GM21381 (cell line): ENCODE measurements at regions not wholly inside any gene's neighbourhood (a gene's known extent, or its start where the extent isn't known, plus 50 kb on each side); places are given as distances from the start of the nearest gene placed in this dataset.
"Not testable (repeated sequence)": the region's sequence is repeated elsewhere in the genome, so short reads cannot be mapped to it uniquely, and the experiment has no call there.

Experiments used
- ATAC-seq: cut with Tn5 transposase; IDR thresholded peaks from one replicate; pipeline ENCODE4 v1.9.1; 2021; ENCODE audit warnings: mild to moderate bottlenecking, moderate library complexity; ENCODE audit not compliant: unreplicated experiment

DNA sequence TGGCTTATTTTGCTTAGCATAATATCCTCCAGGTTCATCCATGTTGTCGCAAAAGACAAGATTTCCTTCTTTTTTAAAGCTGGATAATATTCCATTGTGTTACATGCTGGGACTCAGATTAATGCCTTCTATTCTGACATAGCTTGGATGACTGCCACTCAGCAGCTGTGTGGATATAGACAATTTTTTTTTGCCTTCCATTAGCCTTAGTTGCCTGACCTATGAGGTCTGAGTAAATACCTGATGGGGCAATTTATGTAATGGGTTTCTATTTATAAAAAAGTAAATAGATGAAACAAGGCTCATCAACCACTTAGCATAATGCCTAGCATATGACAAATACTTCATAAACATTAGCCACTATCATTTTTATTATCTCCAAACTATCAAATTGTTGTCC lies 515.4 kb downstream of the ZNF674 start:
- no peak for ATAC-seq

DNA sequence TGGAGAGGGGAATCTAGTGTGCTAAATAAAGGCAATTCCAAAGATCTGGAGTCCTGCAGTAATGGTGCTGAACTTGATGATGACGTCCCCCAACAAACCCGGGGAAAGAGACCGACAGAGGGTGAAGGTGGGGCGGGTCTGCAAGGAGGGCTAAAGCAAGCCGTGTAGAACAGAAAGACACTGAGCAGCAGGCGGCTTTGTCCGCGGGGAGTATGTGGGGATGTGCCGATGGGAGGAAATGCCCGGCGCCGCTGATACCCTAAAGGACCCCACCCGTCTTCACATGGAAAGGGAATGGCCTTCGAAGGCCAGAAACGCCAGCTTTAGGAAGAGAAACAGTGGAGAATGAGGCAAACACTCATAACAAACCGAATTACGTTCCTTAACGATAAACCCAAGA lies 528.9 kb downstream of the ZNF674 start:
- no peak for ATAC-seq

DNA sequence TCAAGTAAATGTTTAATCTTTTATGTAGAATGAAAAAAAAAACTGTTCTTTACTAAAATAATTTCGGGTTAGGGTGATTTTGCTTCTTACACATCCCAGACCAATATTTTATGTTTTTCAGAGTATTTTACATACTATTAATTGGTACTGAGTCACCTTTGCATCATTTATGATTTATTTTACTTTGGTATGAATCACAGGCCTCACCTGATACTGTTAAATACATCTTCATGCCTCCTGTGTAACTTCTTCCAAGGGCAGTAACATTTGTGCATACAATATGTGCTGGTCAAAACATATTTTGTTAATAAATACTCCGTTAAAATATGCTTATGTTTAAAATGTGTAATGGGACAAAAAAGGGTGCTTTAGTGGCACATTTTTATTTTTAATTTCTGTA lies 529.6 kb downstream of the ZNF674 start:
- no peak for ATAC-seq

DNA sequence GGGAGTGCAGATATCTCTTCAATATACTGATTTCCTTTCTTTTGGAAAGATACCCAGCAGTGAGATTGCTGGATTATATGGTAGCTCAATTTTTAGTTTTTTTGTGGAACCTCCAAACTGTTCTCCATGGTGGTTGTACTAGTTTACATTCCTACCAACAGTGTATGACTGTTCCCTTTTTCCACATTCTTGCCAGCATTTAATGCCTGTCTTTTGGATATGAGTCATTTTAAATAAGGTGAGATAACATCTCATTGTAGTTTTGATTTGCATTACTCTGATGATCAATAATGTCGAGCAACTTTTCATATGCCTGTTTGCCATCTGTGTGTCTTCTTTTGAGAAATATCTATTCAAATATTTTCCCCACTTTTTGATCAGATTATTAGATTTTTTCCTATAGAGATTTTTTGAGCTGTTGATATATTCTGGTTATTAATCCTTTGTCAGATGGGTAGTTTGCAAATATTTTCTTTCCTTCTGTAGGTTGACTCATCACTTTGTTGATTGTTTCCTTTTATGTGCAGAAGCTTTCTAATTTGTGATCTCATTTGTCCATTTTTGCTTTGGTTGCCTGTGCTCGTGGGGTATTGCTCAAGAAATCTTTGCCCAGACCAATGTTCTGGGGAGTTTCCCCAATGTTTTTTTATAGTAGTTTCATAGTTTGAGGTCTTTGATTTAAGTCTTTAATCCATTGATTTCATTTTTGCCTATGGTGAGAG lies 552.7 kb downstream of the ZNF674 start:
- no peak for ATAC-seq

DNA sequence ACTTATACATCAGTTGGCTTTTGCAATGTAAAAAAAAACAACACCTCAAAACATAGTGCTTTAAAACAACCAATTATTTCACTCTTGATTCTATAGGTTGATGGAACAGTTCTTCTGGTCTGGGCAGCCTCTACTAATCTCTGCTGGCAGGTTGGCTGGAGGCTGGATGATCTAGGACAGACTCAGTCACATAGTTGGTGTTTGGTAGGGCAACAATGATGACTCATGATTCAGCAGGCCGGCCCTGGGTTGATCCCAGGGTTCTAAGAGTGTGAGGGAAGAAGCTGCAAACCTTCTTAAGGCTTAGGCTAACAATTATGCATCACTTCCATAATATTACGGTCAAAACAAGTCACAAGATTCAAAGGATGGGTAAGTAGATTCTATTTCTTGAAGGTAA lies 558.2 kb downstream of the ZNF674 start:
- no peak for ATAC-seq

DNA sequence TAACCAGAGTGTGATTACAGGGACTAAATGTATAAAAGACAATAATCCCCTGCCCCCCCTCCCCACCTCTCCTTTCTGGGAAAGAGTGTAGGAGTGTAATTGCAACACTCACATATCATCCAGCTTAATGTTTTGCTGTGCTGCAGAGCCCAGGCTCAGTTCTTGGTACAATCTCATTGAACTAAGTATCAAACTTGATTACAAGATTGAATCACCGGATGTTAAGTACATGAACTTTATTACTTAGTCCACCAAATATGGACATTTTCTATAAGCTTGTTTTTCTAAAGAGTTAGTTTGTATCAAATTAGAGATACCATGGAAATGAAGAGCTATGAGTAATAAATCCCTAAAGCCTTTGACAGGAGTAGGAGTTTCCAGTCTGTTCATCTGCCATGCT lies 559.1 kb downstream of the ZNF674 start:
- ATAC-seq = no peak

DNA sequence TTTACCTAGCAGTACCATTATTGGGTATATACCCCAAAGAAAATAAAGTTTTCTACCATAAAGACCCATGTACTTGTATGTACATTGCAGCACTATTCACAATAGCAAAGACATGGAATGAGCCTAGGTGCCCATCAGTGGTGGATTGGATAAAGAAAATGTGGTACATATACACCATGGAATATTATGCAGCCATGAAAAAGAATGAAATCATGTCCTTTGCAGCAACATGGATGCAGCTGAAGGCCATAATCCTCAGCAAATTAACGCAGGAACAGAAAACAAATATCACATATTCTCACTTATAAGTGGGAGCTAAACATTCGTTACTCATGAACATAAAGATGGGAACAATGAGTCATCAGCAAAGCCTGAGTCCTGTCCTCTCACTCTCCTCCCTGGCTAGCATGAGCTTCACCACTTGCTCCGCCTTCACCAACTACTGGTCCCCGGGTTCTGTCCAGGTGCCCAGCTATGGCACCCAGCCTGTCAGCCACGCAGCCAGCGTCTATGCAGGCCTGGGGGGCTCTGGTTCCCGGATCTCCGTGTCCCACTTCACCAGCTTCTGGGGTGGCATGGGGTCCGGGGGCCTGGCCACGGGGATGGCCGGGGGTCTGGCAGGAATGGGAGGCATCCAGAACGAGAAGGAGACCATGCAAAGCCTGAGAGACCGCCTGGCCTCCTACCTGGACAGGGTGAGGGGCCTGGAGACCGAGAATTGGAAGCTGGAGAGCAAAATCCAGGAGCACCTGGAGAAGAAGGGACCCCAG lies 562.1 kb downstream of the ZNF674 start:
- ATAC-seq = not testable (repeated sequence)

DNA sequence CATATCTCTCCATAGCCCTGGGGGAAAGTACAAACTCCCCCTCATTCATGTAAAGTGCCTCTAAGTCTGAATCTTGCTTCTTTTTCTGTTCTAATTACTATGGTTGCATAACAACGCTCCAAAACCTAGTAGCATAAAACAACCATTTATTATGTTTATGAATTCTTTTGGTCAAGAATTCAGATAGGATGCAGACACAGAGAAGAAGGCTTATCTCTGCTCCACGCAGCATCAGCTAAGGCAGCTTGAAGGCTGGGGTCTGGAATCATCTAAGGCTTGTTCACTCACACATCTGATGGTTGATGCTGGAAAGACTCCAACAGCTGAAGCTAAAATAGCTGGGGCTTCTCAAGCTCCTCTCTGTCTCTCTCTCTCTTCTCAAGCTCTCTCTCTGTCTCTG lies 564.5 kb downstream of the ZNF674 start:
- ATAC-seq = no peak

DNA sequence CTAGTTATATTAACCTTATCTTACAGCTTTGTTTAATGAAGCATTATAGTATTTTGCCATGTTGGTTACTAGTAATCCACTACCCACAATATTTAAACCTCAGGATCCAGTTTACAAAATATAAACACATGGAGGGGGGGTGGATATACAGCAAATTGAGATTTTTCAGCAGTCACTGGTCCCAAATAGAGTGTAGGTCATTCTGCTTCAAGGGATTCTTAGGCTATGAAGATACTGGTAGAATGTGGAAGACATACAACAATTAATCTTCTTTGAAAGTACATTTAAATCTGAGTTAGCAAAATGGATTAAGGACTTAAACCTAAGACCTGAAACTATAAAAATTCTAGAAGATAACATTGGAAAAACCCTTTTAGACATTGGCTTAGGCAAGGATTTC lies 569.6 kb downstream of the ZNF674 start:
- no peak for ATAC-seq

DNA sequence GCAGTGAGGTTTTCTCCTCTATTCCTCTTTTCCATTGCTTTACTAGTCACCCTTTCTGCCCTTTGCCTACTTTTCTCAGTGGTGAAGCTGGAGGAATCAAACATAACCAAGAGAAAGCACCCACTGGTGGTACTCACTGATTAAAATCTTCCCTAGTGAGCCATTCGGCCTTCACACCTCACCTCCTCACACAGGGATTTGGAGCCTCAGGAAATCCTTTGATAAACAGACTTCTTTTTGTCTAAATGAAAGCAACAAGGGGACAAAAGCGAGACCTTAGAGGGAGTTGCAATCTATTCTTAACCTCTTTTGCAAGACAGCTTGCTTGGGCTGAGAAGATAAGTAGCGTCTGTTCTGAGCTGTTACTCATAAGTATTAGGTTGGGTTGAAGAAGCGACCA lies 572.6 kb downstream of the ZNF674 start:
- ATAC-seq = no peak

DNA sequence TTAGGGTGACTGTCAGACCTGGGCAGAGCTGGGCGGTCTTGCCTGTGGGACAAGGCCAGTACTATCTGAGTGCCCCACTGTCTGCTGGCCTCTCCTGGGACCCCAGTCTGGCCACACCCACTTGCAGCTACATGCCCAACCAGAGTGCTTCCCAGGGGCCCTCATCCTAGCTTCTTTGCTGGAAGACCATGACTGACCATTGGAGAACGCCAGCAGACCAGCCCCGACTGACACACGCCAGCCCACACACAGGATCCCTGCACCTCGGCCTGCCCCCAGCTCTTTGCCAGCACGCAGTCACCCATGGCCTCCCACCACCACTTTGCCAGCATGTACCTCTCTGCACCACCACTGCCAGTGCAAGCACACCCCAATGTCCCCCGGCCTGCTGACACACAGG lies 585.7 kb downstream of the ZNF674 start:
- no peak for ATAC-seq

DNA sequence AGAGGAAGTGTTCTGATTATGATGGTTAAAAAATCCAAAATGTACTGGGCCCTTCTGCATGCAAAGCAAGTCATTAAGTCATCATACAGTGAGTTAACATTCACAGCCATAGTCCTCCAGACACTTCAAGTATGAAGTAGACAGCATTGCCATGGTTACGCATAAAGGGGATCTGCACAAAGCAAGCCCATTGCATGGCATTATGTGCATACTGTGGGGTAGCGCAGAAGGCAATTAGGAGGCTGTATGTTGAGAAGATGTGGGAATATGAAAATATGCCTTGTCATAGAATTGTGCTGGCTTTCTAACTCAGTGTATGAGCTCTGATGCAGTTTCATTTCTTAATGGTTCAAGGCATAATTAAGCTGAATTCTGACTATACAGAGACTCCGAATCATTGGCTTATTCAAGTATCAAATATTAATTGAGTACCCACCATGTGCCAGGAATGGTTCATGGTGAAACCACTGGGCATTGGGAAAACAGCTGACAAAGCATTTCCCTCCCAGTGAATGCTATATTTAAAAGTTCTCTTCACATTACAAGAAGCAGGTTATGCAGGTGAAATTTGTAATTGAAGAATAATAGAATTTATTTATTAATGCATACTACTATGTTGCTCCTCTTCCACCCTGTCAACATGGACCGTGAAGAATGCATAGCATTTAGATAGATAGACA lies 588.9 kb downstream of the ZNF674 start:
- ATAC-seq = no peak

DNA sequence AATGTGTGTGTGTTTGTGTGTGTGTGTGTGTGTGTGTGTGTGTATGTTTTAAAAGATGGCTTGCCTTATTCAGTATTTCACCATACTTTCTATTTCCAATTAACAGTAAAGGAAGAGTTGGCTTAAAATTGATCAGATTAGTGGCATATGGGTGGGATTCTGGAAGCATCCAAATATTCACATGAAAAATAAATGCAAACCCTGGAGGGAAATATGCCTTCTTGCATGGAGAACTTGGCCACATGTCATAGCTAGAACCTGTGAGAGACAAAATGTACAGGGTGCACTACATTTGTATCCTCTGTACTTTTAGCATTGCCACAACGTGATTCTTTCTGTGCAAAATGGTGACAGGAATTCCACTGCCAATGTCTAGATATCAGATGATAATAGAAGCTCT lies 589.6 kb downstream of the ZNF674 start:
- no peak for ATAC-seq

DNA sequence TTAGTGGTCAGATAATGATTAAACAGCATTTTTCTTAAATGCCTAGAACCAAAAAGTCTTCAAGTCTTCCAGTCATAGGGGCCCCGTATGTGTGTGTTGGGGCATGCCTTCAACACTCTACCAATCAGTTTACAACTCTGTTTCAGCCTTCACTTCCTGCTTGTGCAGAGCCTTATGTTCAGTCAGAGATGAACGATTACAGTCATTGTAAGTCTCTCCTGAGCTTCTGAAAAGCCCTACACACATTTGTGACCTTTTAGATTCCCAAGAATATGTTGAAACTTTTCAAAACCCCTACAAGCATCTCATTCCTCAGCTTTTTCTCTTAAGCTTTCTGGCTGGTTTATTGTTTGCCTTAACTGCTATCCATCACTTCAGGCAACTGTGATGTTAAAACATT lies 591.2 kb downstream of the ZNF674 start:
- ATAC-seq = no peak

DNA sequence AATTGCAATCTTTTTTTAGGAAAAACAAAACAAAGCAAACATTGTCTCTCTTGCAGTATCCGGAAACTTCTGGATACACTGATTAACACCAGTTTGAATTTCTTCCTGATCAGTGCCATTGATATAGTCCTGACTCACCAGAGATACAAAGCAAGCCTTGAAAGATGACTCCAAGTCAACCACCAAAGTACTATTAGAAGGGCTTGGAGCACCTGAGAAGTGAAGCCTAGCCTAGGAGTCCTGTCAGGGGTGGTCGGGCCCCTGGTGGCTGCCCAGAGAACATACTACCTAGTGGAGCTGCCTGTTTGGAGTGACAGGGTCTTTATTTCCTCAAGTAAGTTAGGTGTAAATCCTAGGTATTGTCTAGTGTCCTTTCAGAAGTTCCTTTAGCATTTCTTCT lies 593.2 kb downstream of the ZNF674 start:
- no peak for ATAC-seq

DNA sequence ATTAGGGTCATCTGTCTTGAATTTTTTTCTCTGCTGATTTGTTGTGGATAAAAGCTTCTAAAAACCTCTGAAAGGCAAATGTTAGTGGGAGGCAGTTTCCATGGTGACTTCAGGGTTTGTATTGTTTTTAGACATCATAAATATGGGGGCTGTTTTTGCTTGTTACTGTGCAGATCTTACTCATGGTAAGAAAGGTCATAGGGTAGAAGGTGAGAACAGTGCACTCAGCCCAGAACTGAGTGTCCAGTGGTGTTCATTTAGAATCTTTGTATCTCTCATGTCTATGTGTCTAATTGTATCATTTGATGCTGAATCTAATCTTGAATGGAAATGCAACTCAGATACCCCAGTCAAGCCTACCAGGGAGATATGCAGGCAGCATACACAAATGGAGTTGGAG lies 609.8 kb downstream of the ZNF674 start:
- no peak for ATAC-seq

DNA sequence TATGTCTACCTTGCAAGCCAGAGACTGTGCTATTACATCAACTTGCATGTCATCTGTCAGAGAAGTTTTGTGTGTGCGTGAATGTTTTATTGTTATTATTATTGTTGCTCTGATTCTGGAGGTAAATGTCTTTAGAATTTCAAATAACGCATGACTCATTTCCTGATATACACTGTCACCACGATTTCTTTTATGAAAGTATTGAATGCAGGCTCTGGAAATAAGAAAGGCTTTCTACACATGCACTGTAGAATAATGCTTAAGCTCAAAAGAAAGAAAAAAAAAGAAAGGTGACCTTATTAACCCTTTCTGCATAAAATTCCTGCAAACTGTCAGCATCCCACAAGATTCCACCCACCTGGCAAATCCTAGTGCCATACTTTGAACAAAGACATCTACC lies 632.9 kb downstream of the ZNF674 start:
- ATAC-seq = no peak

DNA sequence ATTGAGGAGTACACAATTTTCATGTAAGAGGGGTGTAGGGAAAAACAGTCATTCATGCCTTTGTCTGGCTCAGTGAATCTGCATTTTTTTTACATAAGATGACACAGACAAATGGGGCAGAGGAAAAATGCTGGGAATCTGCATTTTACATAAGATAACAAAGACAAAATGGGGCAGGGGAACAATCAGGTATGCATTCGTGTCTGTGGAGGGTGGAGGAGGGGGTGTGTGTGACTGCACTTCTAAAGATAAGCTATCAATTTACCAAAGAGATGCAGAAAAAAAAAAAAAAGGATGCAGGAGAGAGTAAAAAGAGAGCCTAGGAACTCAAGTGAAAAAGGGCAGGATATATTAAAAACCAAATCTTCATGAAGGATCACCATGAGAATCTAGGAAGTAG lies 637.4 kb downstream of the ZNF674 start:
- no peak for ATAC-seq

DNA sequence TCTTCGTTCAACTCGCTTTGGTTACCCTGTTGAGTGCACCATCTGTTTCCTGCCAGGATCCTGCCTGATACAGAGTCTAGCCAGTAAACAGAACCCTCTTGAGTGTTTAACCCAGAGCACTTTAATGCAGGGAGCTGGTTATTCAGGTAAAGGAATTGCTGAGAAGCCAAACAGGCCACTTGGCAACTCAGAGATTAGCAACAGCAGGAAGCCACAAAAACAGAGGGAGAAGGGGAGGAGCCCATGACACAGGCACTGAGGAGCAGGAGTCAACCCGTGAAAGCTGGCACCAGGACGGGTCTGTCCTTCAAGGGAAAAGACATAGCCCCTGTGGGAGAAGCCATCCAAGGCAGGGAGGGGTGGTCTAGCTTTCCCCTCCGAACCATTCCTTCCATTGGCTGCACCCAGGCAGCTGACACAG lies 641.4 kb downstream of the ZNF674 start:
- no peak for ATAC-seq

DNA sequence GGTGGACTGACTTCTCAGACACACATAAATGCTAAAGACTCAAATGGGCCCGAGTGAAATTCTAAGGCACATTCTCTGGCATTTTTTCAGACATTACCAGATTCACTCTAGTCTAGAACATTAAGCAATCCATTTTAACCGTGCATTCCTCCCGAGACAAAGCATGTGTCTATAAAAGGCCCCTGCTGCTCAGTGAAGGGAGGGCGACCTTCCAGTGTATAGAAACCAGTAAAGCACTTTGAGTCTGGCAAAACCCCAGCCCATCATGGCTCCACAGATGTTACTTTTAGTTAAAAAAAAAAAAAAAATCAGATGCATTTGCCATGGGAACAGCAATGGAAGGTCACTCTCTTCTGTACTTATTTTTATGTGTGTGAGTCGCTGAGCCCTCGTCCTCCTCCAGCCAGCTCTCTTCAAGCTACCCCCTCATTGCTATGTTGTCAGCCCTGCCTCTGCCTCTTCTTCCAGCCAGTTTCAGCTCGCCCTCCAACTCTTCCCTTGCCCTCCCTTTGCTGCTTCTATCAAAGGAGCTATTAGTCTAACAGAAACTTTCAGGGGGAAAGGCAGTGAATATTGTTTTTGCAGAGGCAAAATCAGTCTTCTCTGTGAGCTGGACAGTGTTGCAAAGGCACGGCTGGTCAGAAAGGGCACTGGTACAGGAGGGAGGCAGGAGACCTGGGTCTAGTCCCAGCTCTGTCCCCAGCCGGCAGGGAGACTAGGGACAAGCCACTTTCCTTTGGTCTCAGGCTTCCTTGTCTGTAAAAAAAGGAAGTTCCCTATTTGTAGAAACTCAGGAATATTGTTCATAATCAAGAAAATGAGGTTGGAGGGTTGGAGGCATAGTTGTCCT lies 644.2 kb downstream of the ZNF674 start:
- no peak for ATAC-seq
